OCI-LY1 (cell line): ENCODE measurements at regions not wholly inside any gene's neighbourhood (a gene's known extent, or its start where the extent isn't known, plus 50 kb on each side); places are given as distances from the start of the nearest gene placed in this dataset.

Experiments used
- CTCF ChIP-seq: fragments of 200-600 bp; sonication (generic), shearing (Covaris generic); IDR thresholded peaks from 2 replicates; pipeline ENCODE4 v1.5.1; 2017; ENCODE audit warnings: mild to moderate bottlenecking, antibody characterized with exemption, low read length, moderate library complexity, mixed read lengths
- EZH2 ChIP-seq: fragments of 200-600 bp; sonication (generic), shearing (Covaris generic); IDR thresholded peaks from 2 replicates; pipeline ENCODE4 v1.8.0; 2017; ENCODE audit warnings: borderline replicate concordance, mixed run types, mild to moderate bottlenecking, antibody characterized with exemption, low read length, moderate library complexity, mixed read lengths

- TF ChIP-seq CTCF (no peak), EZH2 (no peak)
Observed at GRCh38 chr1:71269818-71270217, 189.0 kb upstream of the ZRANB2 start.
